Lung (tissue), 11 donors: ENCODE measurements at regions not wholly inside any gene's neighbourhood (a gene's known extent, or its start where the extent isn't known, plus 50 kb on each side); places are given as distances from the start of the nearest gene placed in this dataset.
A peak's percentile ranks its signal among the peaks of the same experiment; 100 is the strongest.

ENCODE experiments used
- ATAC-seq: fragments of 200-7000 bp; cut with Tn5 transposase; one replicate; pipeline ENCODE4 v1.9.1; 2020; ENCODE audit warnings: moderate number of reproducible peaks; ENCODE audit not compliant: insufficient read depth, low FRiP score
- DNase-seq, 3 donors: peaks; one replicate each; pipeline ENCODE4 v3.0.0-alpha.2; 2013 to 2017
- H3K27ac ChIP-seq, 2 donors: one replicate each; pipeline ENCODE4 v1.5.1; 2013; ENCODE audit warnings: mild to moderate bottlenecking in 2 of 2, moderate library complexity in 2 of 2, control low read depth in 1 of 2, inconsistent platforms in 1 of 2, low read depth in 1 of 2, low read length in 1 of 2
- H3K27me3 ChIP-seq, 3 donors: one replicate each; pipeline ENCODE4 v1.5.1; 2013; ENCODE audit warnings: low read length in 2 of 3; ENCODE audit not compliant: control insufficient read depth in 3 of 3, insufficient read depth in 3 of 3
- H3K36me3 ChIP-seq, 4 donors: one replicate each; pipeline ENCODE4 v1.5.1; 2013; ENCODE audit warnings: low read length in 4 of 4, mild to moderate bottlenecking in 1 of 4, moderate library complexity in 1 of 4; ENCODE audit not compliant: control insufficient read depth in 4 of 4, insufficient read depth in 4 of 4
- H3K4me1 ChIP-seq, 5 donors: one replicate each; pipeline ENCODE4 v1.5.1; 2013; ENCODE audit warnings: low read length in 5 of 5, mild to moderate bottlenecking in 2 of 5, moderate library complexity in 1 of 5; ENCODE audit not compliant: control insufficient read depth in 5 of 5, insufficient read depth in 5 of 5
- H3K4me3 ChIP-seq: one replicate; pipeline ENCODE4 v1.5.1; 2013; ENCODE audit warnings: mild to moderate bottlenecking, control low read depth, moderate library complexity
- H3K9ac ChIP-seq, 2 donors: one replicate each; pipeline ENCODE4 v1.5.1; 2013; ENCODE audit warnings: low read length in 2 of 2, control low read depth in 1 of 2; ENCODE audit not compliant: insufficient read depth in 1 of 2
- H3K9me3 ChIP-seq, 4 donors: one replicate each; pipeline ENCODE4 v1.5.1; 2013; ENCODE audit warnings: low read length in 3 of 4, mild to moderate bottlenecking in 1 of 4, moderate library complexity in 1 of 4; ENCODE audit not compliant: control insufficient read depth in 4 of 4, insufficient read depth in 3 of 4
- WGBS, 2 donors: extraction: QIAGEN DNeasy Blood & Tissue Kit; methylation state at CpG; one replicate each; pipeline ENCODE4 v1.1.7; 2013; 5-methylcytosine and 5-hydroxymethylcytosine counted together
- TF ChIP-seq, protein P1 (sequence below): IDR thresholded peaks from 2 replicates; pipeline ENCODE4 v1.5.1; 2012; ENCODE audit warnings: mild to moderate bottlenecking; ENCODE audit errors: control extremely low read depth, extremely low read depth
- donor health status: control.
- donor health status: control.
- donor health status: Bipolar disorder and iron deficiency.
- donor health status: healthy.
- donor health status: DM: yes; HTN: yes; CAD: no.

DNA sequence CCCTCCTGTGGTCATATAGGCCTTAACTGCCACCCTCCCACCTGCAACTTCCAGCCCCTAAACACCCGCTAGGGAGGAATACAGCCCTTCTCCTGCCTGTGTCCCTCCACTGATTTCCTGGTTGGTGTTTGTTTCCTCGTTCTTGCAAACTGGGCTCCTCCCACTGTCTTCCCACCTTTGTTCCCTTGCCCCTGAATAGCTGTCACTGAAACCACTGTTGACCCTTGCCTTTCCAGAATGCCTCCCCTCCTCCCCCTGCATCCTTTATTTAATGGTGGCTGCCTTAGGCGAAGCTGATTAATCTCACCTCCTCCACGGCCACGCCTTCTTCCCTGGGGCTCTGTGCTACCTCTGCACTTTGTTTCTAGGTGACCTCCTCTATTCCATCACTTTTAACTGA is 626.7 kb downstream of the BNC2 start:
- H3K4me3 ChIP-seq: no peak overlapping the region
- ATAC-seq: no peak
- WGBS, 2 donors: 74 to 82% methylated on average over 5 of the region's 5 CpGs

DNA sequence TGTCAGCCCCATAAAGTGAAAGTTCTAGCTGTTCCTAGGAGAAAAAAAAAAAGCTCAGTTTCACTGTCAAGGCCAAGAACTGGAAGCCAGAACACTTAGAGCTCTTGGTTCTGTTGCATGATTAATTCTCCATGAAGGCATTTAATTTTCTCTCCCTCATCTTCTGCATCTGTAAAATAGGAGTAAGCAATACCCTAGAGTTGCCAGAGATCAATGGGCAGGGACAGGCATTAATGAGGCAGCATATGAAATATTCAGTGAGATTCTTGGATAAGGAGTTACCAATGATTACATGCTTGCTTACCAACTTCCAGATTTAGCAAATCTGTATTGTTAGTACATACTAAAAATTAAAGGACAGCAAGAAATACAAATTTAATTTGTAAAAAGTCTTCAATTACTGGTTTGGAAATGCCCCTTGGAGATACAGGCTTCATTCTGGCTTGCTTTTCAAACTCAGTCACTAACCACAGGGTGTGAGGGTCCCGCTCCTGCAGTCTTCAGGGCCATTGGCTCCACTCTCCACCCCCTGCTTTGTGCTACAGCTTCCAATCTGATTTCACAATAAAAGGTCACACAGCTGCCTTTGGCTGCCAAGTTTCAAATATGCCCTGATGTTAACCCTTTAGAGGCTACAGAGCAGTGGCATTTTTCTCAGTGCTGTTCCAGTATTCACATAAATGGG is 624.6 kb downstream of the BNC2 start:
- no peaks in the 10 kb centered on the region for H3K27me3 ChIP-seq
- TF ChIP-seq, protein P1, sequence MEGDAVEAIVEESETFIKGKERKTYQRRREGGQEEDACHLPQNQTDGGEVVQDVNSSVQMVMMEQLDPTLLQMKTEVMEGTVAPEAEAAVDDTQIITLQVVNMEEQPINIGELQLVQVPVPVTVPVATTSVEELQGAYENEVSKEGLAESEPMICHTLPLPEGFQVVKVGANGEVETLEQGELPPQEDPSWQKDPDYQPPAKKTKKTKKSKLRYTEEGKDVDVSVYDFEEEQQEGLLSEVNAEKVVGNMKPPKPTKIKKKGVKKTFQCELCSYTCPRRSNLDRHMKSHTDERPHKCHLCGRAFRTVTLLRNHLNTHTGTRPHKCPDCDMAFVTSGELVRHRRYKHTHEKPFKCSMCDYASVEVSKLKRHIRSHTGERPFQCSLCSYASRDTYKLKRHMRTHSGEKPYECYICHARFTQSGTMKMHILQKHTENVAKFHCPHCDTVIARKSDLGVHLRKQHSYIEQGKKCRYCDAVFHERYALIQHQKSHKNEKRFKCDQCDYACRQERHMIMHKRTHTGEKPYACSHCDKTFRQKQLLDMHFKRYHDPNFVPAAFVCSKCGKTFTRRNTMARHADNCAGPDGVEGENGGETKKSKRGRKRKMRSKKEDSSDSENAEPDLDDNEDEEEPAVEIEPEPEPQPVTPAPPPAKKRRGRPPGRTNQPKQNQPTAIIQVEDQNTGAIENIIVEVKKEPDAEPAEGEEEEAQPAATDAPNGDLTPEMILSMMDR: no peak
- peaks cover 0 to 4% (median 0%) of the 10 kb centered on the region in 4 donors for H3K9me3 ChIP-seq
- ATAC-seq (peak; percentile 36), DNase-seq (peak in 2 of 3 donors; percentile 34 to 59)
- H3K4me3 ChIP-seq: no peak overlapping the region
- H3K9ac ChIP-seq: no peak overlapping the region
- WGBS, 2 donors: 66 to 84% methylated on average over 1 of the region's 1 CpG
- H3K36me3 ChIP-seq: no peaks in the 10 kb centered on the region
- H3K4me1 ChIP-seq: peaks cover 0 to 13% (median 5%) of the 10 kb centered on the region in 5 donors
- no peak overlapping the region for H3K27ac ChIP-seq

More for the DNA sequence above, 626.7 kb downstream of the BNC2 start:
- H3K4me1 ChIP-seq: peaks cover 0 to 13% (median 5%) of the 10 kb centered on the region in 5 donors
- no peak for DNase-seq
- H3K9me3 ChIP-seq: no peaks in the 10 kb centered on the region
- no peaks in the 10 kb centered on the region for H3K36me3 ChIP-seq
- TF ChIP-seq, protein P1: no peak
- no peak overlapping the region for H3K27ac ChIP-seq
- no peak overlapping the region for H3K9ac ChIP-seq
- no peaks in the 10 kb centered on the region for H3K27me3 ChIP-seq

DNA sequence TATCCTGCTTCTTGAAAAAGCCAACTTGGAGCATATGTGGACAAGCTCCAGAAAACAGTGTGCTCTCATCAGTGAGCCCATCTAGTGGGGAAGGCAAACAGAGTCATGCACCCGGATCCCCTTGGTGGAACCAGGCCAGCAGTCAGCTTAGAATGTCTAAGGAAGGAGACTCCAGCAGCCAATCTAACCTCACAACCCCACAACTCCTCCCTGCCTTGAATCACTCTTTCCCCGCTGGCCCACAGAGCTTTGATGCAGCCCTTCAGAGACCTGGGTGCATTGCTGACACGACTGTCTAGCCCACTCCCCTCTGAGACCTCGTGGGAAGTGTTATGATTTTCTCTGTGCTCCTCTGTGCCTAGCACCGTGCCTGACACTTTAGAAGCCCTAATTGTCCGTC is 623.7 kb downstream of the BNC2 start:
- Histone ChIP-seq H3K27me3 (no peaks in the 10 kb centered on the region), H3K9ac (no peak overlapping the region), H3K27ac (no peak overlapping the region), H3K9me3 (peaks cover 0 to 4% (median 0%) of the 10 kb centered on the region in 4 donors), H3K4me3 (no peak overlapping the region), H3K4me1 (peaks cover 0 to 13% (median 5%) of the 10 kb centered on the region in 5 donors), H3K36me3 (no peaks in the 10 kb centered on the region)
- no peak for DNase-seq
- TF ChIP-seq, protein P1: no peak
- no peak for ATAC-seq
- 68 to 76% methylated on average over 6 of the region's 6 CpGs for WGBS, 2 donors
